ENCODE measurements at regions not wholly inside any gene's neighbourhood (a gene's known extent, or its start where the extent isn't known, plus 50 kb on each side); places are given as distances from the start of the nearest gene placed in this dataset.

- no peak overlapping the region for H3K4me3 ChIP-seq (ENCODE audit: low read length)
- intact Hi-C loops (cut with DNase I, micrococcal nuclease): no loop called here
- ChIA-PET CTCF (no interaction called here), POLR2A (no interaction called here)
- DNase-seq (no peak), ATAC-seq (ENCODE audit: poor library complexity) (no peak)
- no peak for TF ChIP-seq CTCF (IDR thresholded peaks at IDR 0.05)
- no peaks in the 10 kb centered on the region for H3K4me1 Mint-ChIP-seq (ENCODE audit: low read depth)
- H3K4me1 ChIP-seq (ENCODE audit: insufficient read depth, low read length): no peaks in the 10 kb centered on the region
- H3K27me3 ChIP-seq (ENCODE audit: control insufficient read depth in 1 of 2, insufficient read depth in 2 of 2, low read length in 2 of 2): peaks cover 4 to 9% of the 10 kb centered on the region in 2 experiments
- H3K9me3 ChIP-seq (ENCODE audit: control insufficient read depth in 1 of 2, insufficient read depth in 1 of 2, low read length in 2 of 2): peaks cover 0 to 9% of the 10 kb centered on the region in 2 experiments
- no peak overlapping the region for H3K4me3 Mint-ChIP-seq
- peaks cover 9% of the 10 kb centered on the region for H3K9me3 Mint-ChIP-seq
- H3K27me3 Mint-ChIP-seq: peaks cover 10% of the 10 kb centered on the region
- H3K36me3 ChIP-seq (ENCODE audit: insufficient read depth, low read length): no peaks in the 10 kb centered on the region
- H3K36me3 Mint-ChIP-seq (ENCODE audit: low read depth): no peaks in the 10 kb centered on the region
- H3K27ac ChIP-seq (ENCODE audit: low read depth in 1 of 2, low read length in 2 of 2): no peak overlapping the region
- H3K27ac Mint-ChIP-seq: no peak overlapping the region
These were observed 151.1 kb downstream of the CXCL12 start for GRCh38 chr10:44233561-44234482.

DNA sequence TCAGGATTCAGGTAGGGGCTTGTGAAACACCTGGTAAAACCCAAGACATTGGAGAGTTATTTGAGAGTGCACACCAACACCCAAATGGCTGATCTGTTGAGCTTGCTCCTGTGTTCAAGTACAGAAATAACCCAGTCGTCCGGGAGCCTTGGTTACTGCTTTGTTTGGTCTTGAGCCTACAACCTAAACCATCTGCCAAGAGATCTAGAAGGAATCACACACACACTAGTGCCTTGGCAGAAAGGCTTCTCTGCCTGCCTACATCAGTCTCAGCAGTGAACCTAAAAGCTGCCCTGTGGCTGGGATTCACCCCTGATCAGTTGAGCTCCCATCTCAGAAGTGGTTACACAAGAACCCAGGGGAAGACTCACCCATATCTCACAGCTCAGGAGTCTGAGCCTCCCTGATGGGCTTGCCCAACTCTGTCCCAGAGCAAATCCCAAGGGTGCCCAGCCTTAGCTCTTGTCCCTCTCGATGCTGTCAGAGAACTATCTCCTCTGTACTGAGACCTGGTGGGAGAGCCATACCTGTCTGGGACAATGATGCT lies 167.6 kb downstream of the CXCL12 start:
- Histone ChIP-seq H3K9me3 (ENCODE audit: control insufficient read depth in 1 of 2, insufficient read depth in 1 of 2, low read length in 2 of 2) (peaks cover 0 to 7% of the 10 kb centered on the region in 2 experiments), H3K36me3 (ENCODE audit: insufficient read depth, low read length) (no peaks in the 10 kb centered on the region), H3K27me3 (ENCODE audit: control insufficient read depth in 1 of 2, insufficient read depth in 2 of 2, low read length in 2 of 2) (no peaks in the 10 kb centered on the region), H3K27ac (ENCODE audit: low read depth in 1 of 2, low read length in 2 of 2) (no peak overlapping the region), H3K4me3 (ENCODE audit: low read length) (no peak overlapping the region), H3K4me1 (ENCODE audit: insufficient read depth, low read length) (no peaks in the 10 kb centered on the region)
- peaks cover 21% of the 10 kb centered on the region for H3K27me3 Mint-ChIP-seq
- H3K4me1 Mint-ChIP-seq (ENCODE audit: low read depth): no peaks in the 10 kb centered on the region
- TF ChIP-seq CTCF (IDR thresholded peaks at IDR 0.05): no peak
- peaks cover 5% of the 10 kb centered on the region for H3K9me3 Mint-ChIP-seq
- POLR2A ChIA-PET: no interaction called here
- H3K4me3 Mint-ChIP-seq: no peak overlapping the region
- H3K27ac Mint-ChIP-seq: no peak overlapping the region
- no peaks in the 10 kb centered on the region for H3K36me3 Mint-ChIP-seq (ENCODE audit: low read depth)
- CTCF ChIA-PET: no interaction called here
- intact Hi-C loops (cut with DNase I, micrococcal nuclease): no loop called here
- ATAC-seq (ENCODE audit: poor library complexity) (no peak), DNase-seq (no peak)

DNA sequence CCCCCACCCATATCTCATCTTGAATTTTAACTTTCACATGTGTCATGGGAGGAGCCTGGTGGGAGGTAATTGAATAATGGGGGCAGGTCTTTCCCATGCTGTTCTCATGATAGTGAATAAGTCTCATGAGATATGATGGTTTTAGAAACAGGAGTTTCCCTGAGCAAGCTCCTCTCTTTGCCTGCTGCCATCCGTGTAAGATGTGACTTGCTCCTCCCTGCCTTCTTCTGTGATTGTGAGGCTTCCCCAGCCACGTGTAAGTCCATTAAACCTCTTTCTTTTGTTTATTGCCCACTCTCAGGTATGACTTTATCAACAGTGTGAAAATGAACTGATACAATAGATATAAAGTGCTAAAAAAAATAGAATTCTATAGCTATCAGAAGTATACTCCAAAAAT lies 168.8 kb downstream of the CXCL12 start:
- TF ChIP-seq CTCF (IDR thresholded peaks at IDR 0.05): no peak
- no peaks in the 10 kb centered on the region for H3K27me3 ChIP-seq (ENCODE audit: control insufficient read depth in 1 of 2, insufficient read depth in 2 of 2, low read length in 2 of 2)
- intact Hi-C loops (cut with DNase I, micrococcal nuclease): no loop called here
- no peak overlapping the region for H3K4me3 ChIP-seq (ENCODE audit: low read length)
- H3K4me3 Mint-ChIP-seq: no peak overlapping the region
- no peaks in the 10 kb centered on the region for H3K36me3 ChIP-seq (ENCODE audit: insufficient read depth, low read length)
- peaks cover 5% of the 10 kb centered on the region for H3K9me3 Mint-ChIP-seq
- no peaks in the 10 kb centered on the region for H3K4me1 ChIP-seq (ENCODE audit: insufficient read depth, low read length)
- ChIA-PET POLR2A (no interaction called here), CTCF (no interaction called here)
- H3K27me3 Mint-ChIP-seq: peaks cover 26% of the 10 kb centered on the region
- no peak overlapping the region for H3K27ac Mint-ChIP-seq
- peaks cover 0 to 7% of the 10 kb centered on the region in 2 experiments for H3K9me3 ChIP-seq (ENCODE audit: control insufficient read depth in 1 of 2, insufficient read depth in 1 of 2, low read length in 2 of 2)
- DNase-seq (no peak), ATAC-seq (ENCODE audit: poor library complexity) (no peak)
- no peaks in the 10 kb centered on the region for H3K36me3 Mint-ChIP-seq (ENCODE audit: low read depth)
- H3K27ac ChIP-seq (ENCODE audit: low read depth in 1 of 2, low read length in 2 of 2): no peak overlapping the region
- no peaks in the 10 kb centered on the region for H3K4me1 Mint-ChIP-seq (ENCODE audit: low read depth)

Measured in CD4-positive, alpha-beta T cell (primary cell).